ENCODE measurements at regions not wholly inside any gene's neighbourhood (a gene's known extent, or its start where the extent isn't known, plus 50 kb on each side); places are given as distances from the start of the nearest gene placed in this dataset.

DNA sequence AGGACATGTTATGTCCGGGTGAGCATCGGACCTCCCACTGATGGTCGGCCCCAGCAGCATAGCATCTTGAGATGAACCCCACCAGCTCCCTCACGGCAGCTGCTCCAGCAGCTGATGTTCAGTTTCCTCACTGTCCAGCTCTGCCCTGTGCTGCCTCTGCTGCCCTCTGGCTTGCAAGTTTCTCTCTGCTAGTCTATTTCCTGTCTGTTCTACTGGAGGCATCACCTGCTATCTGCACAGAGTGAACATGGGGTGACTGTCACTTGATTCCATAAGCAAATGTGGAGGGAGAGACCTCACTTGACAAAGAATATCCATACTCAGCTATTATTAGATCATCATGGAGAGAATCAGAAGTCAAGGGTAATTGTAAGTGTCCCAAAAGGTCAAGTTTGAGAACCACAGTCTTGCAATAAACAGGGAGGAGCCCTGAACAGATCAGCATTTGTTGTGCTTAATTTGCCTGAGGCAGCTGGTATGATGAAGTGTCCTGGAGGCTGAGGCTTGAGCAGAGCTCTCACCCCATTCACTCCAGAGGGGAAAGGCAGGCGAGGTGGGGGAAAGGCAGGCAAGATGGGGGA lies 702.8 kb downstream of the SEMA5A start:
- H2AFZ ChIP-seq (replicated peaks) = no peak overlapping the region
- H3K36me3 ChIP-seq = no peaks in the 10 kb centered on the region
- Mint-ChIP-seq H3K27me3 (ENCODE audit: insufficient read depth, low read depth) (peaks cover 19% of the 10 kb centered on the region), H3K36me3 (peaks cover 5% of the 10 kb centered on the region), H3K4me1 (peaks cover 24% of the 10 kb centered on the region), H3K27ac (peak overlapping the region; percentile 89), H3K4me3 (no peak overlapping the region), H3K9me3 (peaks cover 28% of the 10 kb centered on the region)
- H3K9me3 ChIP-seq (ENCODE audit: low read depth) = no peaks in the 10 kb centered on the region
- peak; percentile 37 for DNase-seq (ENCODE audit: low spot score)
- TF ChIP-seq EZH2phosphoT487 (IDR thresholded peaks at IDR 0.05) (no peak), EZH2 (IDR thresholded peaks at IDR 0.05) (no peak)
- TF ChIP-seq, protein P1, sequence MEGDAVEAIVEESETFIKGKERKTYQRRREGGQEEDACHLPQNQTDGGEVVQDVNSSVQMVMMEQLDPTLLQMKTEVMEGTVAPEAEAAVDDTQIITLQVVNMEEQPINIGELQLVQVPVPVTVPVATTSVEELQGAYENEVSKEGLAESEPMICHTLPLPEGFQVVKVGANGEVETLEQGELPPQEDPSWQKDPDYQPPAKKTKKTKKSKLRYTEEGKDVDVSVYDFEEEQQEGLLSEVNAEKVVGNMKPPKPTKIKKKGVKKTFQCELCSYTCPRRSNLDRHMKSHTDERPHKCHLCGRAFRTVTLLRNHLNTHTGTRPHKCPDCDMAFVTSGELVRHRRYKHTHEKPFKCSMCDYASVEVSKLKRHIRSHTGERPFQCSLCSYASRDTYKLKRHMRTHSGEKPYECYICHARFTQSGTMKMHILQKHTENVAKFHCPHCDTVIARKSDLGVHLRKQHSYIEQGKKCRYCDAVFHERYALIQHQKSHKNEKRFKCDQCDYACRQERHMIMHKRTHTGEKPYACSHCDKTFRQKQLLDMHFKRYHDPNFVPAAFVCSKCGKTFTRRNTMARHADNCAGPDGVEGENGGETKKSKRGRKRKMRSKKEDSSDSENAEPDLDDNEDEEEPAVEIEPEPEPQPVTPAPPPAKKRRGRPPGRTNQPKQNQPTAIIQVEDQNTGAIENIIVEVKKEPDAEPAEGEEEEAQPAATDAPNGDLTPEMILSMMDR (IDR thresholded peaks at IDR 0.05) = peak; percentile 43
- H3K4me2 ChIP-seq = no peak overlapping the region
- H3K4me1 ChIP-seq = peaks cover 15% of the 10 kb centered on the region
- H3K9ac ChIP-seq = no peak overlapping the region
- H3K4me3 ChIP-seq = no peak overlapping the region
- no peaks in the 10 kb centered on the region for H3F3A ChIP-seq (ENCODE audit: low read depth)
- H3K27me3 ChIP-seq = no peaks in the 10 kb centered on the region
- no peaks in the 10 kb centered on the region for H3K79me2 ChIP-seq (ENCODE audit: low read depth)
- no peak overlapping the region for H3K27ac ChIP-seq
- H4K20me1 ChIP-seq (ENCODE audit: low read depth) = no peaks in the 10 kb centered on the region

DNA sequence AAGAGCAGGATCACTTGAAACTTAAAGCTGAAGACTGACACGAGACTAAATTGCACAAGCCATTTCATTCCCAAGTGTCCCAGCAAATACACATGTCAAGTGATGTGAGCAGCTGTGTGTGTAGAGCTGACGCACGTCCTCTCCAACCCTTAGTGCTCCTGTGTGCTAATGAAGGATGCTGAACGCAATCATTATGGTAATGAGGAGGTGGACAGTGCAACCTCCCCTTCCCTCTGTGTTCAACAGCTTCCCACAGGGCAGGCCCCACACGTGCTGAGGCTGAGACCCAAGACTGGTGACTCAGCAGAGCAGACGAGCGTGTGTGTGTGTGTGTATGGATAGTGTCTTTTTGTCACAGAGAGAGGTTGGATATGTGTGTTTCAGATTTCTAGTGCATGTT lies 702.1 kb downstream of the SEMA5A start:
- Histone ChIP-seq H3K27ac (no peak overlapping the region), H3K4me2 (no peak overlapping the region), H3K36me3 (no peaks in the 10 kb centered on the region), H3K4me1 (peaks cover 22% of the 10 kb centered on the region), H3K9ac (no peak overlapping the region), H3K79me2 (ENCODE audit: low read depth) (no peaks in the 10 kb centered on the region), H3K9me3 (ENCODE audit: low read depth) (no peaks in the 10 kb centered on the region), H3K27me3 (no peaks in the 10 kb centered on the region), H2AFZ (replicated peaks) (no peak overlapping the region), H3K4me3 (no peak overlapping the region), H4K20me1 (ENCODE audit: low read depth) (no peaks in the 10 kb centered on the region), H3F3A (ENCODE audit: low read depth) (no peaks in the 10 kb centered on the region)
- Mint-ChIP-seq H3K27me3 (ENCODE audit: insufficient read depth, low read depth) (peaks cover 19% of the 10 kb centered on the region), H3K27ac (peak overlapping the region; percentile 70), H3K4me3 (peak overlapping the region; percentile 1), H3K9me3 (peaks cover 28% of the 10 kb centered on the region), H3K36me3 (peaks cover 5% of the 10 kb centered on the region), H3K4me1 (peaks cover 30% of the 10 kb centered on the region)
- TF ChIP-seq EZH2 (IDR thresholded peaks at IDR 0.05) (no peak), EZH2phosphoT487 (IDR thresholded peaks at IDR 0.05) (no peak)
- TF ChIP-seq, protein P1 (IDR thresholded peaks at IDR 0.05) = no peak
- DNase-seq (ENCODE audit: low spot score) = peak; percentile 30

DNA sequence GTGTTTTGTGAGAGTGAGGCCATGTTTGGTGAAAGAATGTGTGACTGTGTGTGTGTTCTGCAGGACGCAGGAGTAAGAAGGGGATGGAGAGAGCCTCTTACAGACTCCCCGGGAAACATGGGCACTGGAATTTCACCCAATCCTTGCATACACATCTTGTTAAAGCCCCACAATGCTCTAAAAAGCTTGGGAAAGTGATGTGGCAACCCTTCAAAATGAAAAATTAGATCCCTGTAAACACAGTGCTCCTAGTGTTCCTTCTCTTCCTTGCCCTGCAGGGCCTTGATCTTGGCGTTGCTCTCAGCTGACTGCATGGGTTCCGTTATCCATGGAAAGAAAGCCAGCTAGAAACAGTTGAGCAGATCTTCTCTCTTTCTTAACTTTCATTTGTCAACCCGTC lies 701.7 kb downstream of the SEMA5A start:
- no peak for TF ChIP-seq EZH2 (IDR thresholded peaks at IDR 0.05)
- TF ChIP-seq, protein P1 (IDR thresholded peaks at IDR 0.05) = no peak
- Mint-ChIP-seq H3K4me1 (peaks cover 34% of the 10 kb centered on the region), H3K27me3 (ENCODE audit: insufficient read depth, low read depth) (peaks cover 19% of the 10 kb centered on the region), H3K36me3 (peaks cover 5% of the 10 kb centered on the region), H3K9me3 (peaks cover 28% of the 10 kb centered on the region), H3K27ac (peak overlapping the region; percentile 70), H3K4me3 (peak overlapping the region; percentile 1)
- no peaks in the 10 kb centered on the region for H3K27me3 ChIP-seq
- peaks cover 26% of the 10 kb centered on the region for H3K4me1 ChIP-seq
- no peak overlapping the region for H3K9ac ChIP-seq
- no peak overlapping the region for H2AFZ ChIP-seq (replicated peaks)
- no peaks in the 10 kb centered on the region for H3K79me2 ChIP-seq (ENCODE audit: low read depth)
- no peak for DNase-seq (ENCODE audit: low spot score)
- no peak overlapping the region for H3K4me3 ChIP-seq
- no peaks in the 10 kb centered on the region for H3K9me3 ChIP-seq (ENCODE audit: low read depth)
- H3F3A ChIP-seq (ENCODE audit: low read depth) = no peaks in the 10 kb centered on the region
- H3K27ac ChIP-seq = no peak overlapping the region
- H3K36me3 ChIP-seq = no peaks in the 10 kb centered on the region
- no peaks in the 10 kb centered on the region for H4K20me1 ChIP-seq (ENCODE audit: low read depth)
- H3K4me2 ChIP-seq = no peak overlapping the region
